Large intestine (tissue), 3 donors: ENCODE measurements at regions not wholly inside any gene's neighbourhood (a gene's known extent, or its start where the extent isn't known, plus 50 kb on each side); places are given as distances from the start of the nearest gene placed in this dataset.

Source experiments
- DNase-seq, 2 donors: peaks; one replicate each; pipeline versions ENCODE4 v3.0.0 to v3.0.0-alpha.2; 2013
- H3K27ac ChIP-seq: one replicate; pipeline ENCODE4 v1.5.1; 2013; ENCODE audit warnings: low read length
- H3K27me3 ChIP-seq: 2 replicates; pipeline ENCODE4 v1.6.1; 2013; ENCODE audit warnings: low read length; ENCODE audit not compliant: control insufficient read depth, insufficient read depth
- H3K36me3 ChIP-seq: 2 replicates; pipeline ENCODE4 v1.6.1; 2013; ENCODE audit warnings: low read length; ENCODE audit not compliant: control insufficient read depth, insufficient read depth
- H3K4me1 ChIP-seq: one replicate; pipeline ENCODE4 v1.6.1; 2013; ENCODE audit warnings: low read length; ENCODE audit not compliant: control insufficient read depth, insufficient read depth
- H3K4me3 ChIP-seq: one replicate; pipeline ENCODE4 v1.5.1; 2013; ENCODE audit warnings: low read length
- H3K9me3 ChIP-seq: one replicate; pipeline ENCODE4 v1.6.1; 2013; ENCODE audit warnings: mild to moderate bottlenecking, low read depth, low read length, moderate library complexity; ENCODE audit not compliant: control insufficient read depth
- WGBS: methylation state at CpG from one replicate; pipeline ENCODE4 v1.1.5; 2013; ENCODE audit warnings: low lambda C conversion rate; ENCODE audit not compliant: insufficient coverage; 5-methylcytosine and 5-hydroxymethylcytosine counted together

GRCh38 chr2:225794652-225795400 lies 395.3 kb downstream of the NYAP2 start:
- no peak overlapping the region for H3K27ac ChIP-seq
- H3K9me3 ChIP-seq: no peaks in the 10 kb centered on the region
- 100% methylated on average over 1 of the region's 2 CpGs for WGBS
- H3K27me3 ChIP-seq: no peaks in the 10 kb centered on the region
- DNase-seq: no peak
- H3K4me1 ChIP-seq: no peaks in the 10 kb centered on the region
- no peak overlapping the region for H3K4me3 ChIP-seq
- H3K36me3 ChIP-seq: no peaks in the 10 kb centered on the region

GRCh38 chr2:225793736-225794550 lies 394.4 kb downstream of the NYAP2 start:
- no peaks in the 10 kb centered on the region for H3K4me1 ChIP-seq
- DNase-seq: no peak
- 80% methylated on average over 1 of the region's 2 CpGs for WGBS
- H3K27ac ChIP-seq: no peak overlapping the region
- H3K36me3 ChIP-seq: no peaks in the 10 kb centered on the region
- no peaks in the 10 kb centered on the region for H3K27me3 ChIP-seq
- no peaks in the 10 kb centered on the region for H3K9me3 ChIP-seq
- H3K4me3 ChIP-seq: no peak overlapping the region

DNA sequence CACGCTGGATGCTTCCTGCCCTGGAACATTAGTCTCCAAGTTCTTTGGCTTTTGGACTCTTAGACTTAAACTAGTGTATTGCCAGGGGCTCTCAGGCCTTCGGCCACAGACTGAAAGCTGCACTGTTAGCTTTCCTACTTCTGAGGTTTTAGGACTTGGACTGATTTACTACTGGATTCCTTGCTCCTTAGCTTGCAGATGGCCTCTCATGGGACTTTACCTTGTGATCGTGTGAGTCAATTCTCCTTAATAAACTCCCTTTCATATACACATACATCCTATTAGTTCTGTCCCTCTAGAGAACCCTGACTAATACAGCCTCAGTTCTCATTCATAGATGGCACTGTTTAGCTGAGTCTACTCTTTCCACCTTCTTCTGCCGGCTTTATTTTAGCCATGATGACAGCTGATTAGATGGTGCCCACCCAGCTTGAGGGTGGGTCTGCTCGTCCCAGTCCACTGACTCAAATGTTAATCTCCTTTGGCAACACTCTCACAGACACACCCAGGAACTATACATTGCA lies 389.1 kb downstream of the NYAP2 start:
- H3K4me1 ChIP-seq: no peaks in the 10 kb centered on the region
- H3K27ac ChIP-seq: no peak overlapping the region
- H3K4me3 ChIP-seq: no peak overlapping the region
- no peaks in the 10 kb centered on the region for H3K9me3 ChIP-seq
- WGBS: 100% methylated on average over 1 of the region's 5 CpGs
- no peak for DNase-seq
- no peaks in the 10 kb centered on the region for H3K27me3 ChIP-seq
- H3K36me3 ChIP-seq: no peaks in the 10 kb centered on the region

GRCh38 chr2:225787497-225787896 lies 388.0 kb downstream of the NYAP2 start:
- WGBS: 100% methylated on average over 1 of the region's 2 CpGs
- Histone ChIP-seq H3K36me3 (no peaks in the 10 kb centered on the region), H3K27ac (no peak overlapping the region), H3K4me1 (no peaks in the 10 kb centered on the region), H3K9me3 (no peaks in the 10 kb centered on the region), H3K27me3 (no peaks in the 10 kb centered on the region), H3K4me3 (no peak overlapping the region)
- no peak for DNase-seq

- WGBS: no CpG with 5 or more reads among the region's 2 CpGs
- no peak for DNase-seq
- no peak overlapping the region for H3K4me3 ChIP-seq
Observed at GRCh38 chr2:225781991-225782390, 382.5 kb downstream of the NYAP2 start.

GRCh38 chr2:225781145-225781544 lies 381.6 kb downstream of the NYAP2 start:
- H3K9me3 ChIP-seq: no peaks in the 10 kb centered on the region
- H3K36me3 ChIP-seq: no peaks in the 10 kb centered on the region
- WGBS: no CpG with 5 or more reads among the region's 2 CpGs
- DNase-seq: no peak
- H3K4me1 ChIP-seq: no peaks in the 10 kb centered on the region
- H3K27me3 ChIP-seq: no peaks in the 10 kb centered on the region
- H3K27ac ChIP-seq: no peak overlapping the region
- H3K4me3 ChIP-seq: no peak overlapping the region

More at GRCh38 chr2:225781991-225782390, 382.5 kb downstream of the NYAP2 start:
- Histone ChIP-seq H3K9me3 (no peaks in the 10 kb centered on the region), H3K4me1 (no peaks in the 10 kb centered on the region), H3K27me3 (no peaks in the 10 kb centered on the region), H3K36me3 (no peaks in the 10 kb centered on the region), H3K27ac (no peak overlapping the region)

GRCh38 chr2:225779829-225780228 lies 380.3 kb downstream of the NYAP2 start:
- no peaks in the 10 kb centered on the region for H3K4me1 ChIP-seq
- WGBS: no CpG with 5 or more reads among the region's 1 CpG
- no peak for DNase-seq
- H3K27me3 ChIP-seq: no peaks in the 10 kb centered on the region
- H3K4me3 ChIP-seq: no peak overlapping the region
- H3K27ac ChIP-seq: no peak overlapping the region
- H3K9me3 ChIP-seq: no peaks in the 10 kb centered on the region
- no peaks in the 10 kb centered on the region for H3K36me3 ChIP-seq

GRCh38 chr2:225773148-225773547 lies 373.6 kb downstream of the NYAP2 start:
- Histone ChIP-seq H3K4me1 (no peaks in the 10 kb centered on the region), H3K36me3 (no peaks in the 10 kb centered on the region), H3K27ac (no peak overlapping the region), H3K4me3 (no peak overlapping the region), H3K27me3 (no peaks in the 10 kb centered on the region), H3K9me3 (no peaks in the 10 kb centered on the region)
- 67% methylated on average over 1 of the region's 2 CpGs for WGBS
- DNase-seq: no peak

DNA sequence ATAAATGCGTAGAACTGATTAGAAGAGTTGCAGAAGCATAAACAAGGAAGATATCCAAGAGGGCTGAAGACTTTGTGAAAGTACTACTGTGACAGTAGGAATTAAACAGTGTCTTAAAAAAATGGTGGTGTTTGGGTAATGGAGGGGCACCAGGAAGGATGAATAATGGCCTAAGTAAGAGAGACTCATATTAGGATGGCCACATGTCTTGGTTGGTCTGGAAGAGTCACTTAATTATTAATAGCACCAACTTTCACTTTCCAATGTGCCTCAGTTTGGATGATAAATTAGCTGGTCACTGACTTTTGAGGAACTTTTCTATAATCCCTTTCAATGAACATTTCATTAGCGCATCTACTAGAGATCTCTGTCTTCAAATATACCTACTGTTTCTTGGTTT lies 372.2 kb downstream of the NYAP2 start:
- H3K9me3 ChIP-seq: no peaks in the 10 kb centered on the region
- H3K36me3 ChIP-seq: no peaks in the 10 kb centered on the region
- H3K4me3 ChIP-seq: no peak overlapping the region
- H3K27ac ChIP-seq: no peak overlapping the region
- WGBS: 100% methylated on average over 2 of the region's 2 CpGs
- H3K27me3 ChIP-seq: no peaks in the 10 kb centered on the region
- no peak for DNase-seq
- no peaks in the 10 kb centered on the region for H3K4me1 ChIP-seq

- no peaks in the 10 kb centered on the region for H3K9me3 ChIP-seq
- no peak overlapping the region for H3K27ac ChIP-seq
- no CpG with 5 or more reads among the region's 3 CpGs for WGBS
- no peak overlapping the region for H3K4me3 ChIP-seq
- H3K36me3 ChIP-seq: no peaks in the 10 kb centered on the region
- no peaks in the 10 kb centered on the region for H3K4me1 ChIP-seq
- no peak for DNase-seq
- H3K27me3 ChIP-seq: no peaks in the 10 kb centered on the region
Observed at GRCh38 chr2:225768741-225769140, 369.2 kb downstream of the NYAP2 start.
